Endothelial cell of umbilical vein (primary cell): ENCODE measurements at regions not wholly inside any gene's neighbourhood (a gene's known extent, or its start where the extent isn't known, plus 50 kb on each side); places are given as distances from the start of the nearest gene placed in this dataset.
A peak's percentile ranks its signal among the peaks of the same experiment; 100 is the strongest.

Experiments used
- GATA2 ChIP-seq: IDR thresholded peaks from 2 replicates; pipeline ENCODE4 v1.7.0; 2011; ENCODE audit warnings: low read depth, mild to moderate bottlenecking, moderate library complexity, mixed read lengths, low read length; ENCODE audit not compliant: insufficient read length, insufficient read depth
- TF ChIP-seq, protein P1 (sequence below), 2 donors: IDR thresholded peaks; 1 replicate in 1 of 2; 2 replicates in 1 of 2; pipeline ENCODE4 v1.5.1; 2011; ENCODE audit warnings: low read length in 2 of 2, mild to moderate bottlenecking in 2 of 2, moderate library complexity in 2 of 2, control low read depth in 1 of 2, inconsistent platforms in 1 of 2, low read depth in 1 of 2; ENCODE audit not compliant: insufficient read depth in 1 of 2; ENCODE audit errors: extremely low read depth in 1 of 2

DNA sequence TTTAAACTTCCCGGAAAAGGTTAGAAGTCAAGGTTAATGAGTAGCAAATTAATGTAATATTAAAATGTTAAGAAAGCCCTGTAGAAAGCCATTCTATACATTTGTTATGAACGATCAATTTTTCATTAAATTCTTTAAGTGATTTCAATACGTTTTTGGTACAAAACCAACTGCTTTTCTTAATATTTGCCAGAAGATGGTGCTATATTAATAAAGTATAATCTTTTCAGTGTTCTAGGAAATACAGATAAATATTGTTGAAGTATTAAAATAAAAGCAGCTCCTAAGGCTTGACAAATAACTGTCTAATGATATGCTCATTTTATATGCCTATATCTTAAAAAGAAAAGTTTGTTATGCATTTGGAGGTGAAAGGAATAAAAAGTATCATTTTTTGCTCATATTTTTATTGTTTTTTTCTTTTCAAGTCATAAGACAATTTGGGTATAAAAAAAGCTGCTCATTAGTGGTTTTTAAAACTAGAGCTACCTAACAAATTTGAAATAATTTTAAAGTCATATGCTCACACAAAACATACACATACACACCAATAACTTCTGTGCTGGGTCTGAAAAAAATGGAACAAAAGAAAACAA lies 130.3 kb upstream of the POT1 start:
- TF ChIP-seq GATA2: no peak
- TF ChIP-seq, protein P1, sequence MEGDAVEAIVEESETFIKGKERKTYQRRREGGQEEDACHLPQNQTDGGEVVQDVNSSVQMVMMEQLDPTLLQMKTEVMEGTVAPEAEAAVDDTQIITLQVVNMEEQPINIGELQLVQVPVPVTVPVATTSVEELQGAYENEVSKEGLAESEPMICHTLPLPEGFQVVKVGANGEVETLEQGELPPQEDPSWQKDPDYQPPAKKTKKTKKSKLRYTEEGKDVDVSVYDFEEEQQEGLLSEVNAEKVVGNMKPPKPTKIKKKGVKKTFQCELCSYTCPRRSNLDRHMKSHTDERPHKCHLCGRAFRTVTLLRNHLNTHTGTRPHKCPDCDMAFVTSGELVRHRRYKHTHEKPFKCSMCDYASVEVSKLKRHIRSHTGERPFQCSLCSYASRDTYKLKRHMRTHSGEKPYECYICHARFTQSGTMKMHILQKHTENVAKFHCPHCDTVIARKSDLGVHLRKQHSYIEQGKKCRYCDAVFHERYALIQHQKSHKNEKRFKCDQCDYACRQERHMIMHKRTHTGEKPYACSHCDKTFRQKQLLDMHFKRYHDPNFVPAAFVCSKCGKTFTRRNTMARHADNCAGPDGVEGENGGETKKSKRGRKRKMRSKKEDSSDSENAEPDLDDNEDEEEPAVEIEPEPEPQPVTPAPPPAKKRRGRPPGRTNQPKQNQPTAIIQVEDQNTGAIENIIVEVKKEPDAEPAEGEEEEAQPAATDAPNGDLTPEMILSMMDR (IDR thresholded peaks at IDR 0.05; ENCODE audit: extremely low read depth in 1 of 2, insufficient read depth in 1 of 2, low read depth in 1 of 2, low read length in 2 of 2): peak; percentile 3 to 24
